HG03103 (cell line): ENCODE measurements at regions not wholly inside any gene's neighbourhood (a gene's known extent, or its start where the extent isn't known, plus 50 kb on each side); places are given as distances from the start of the nearest gene placed in this dataset.
"Not testable (repeated sequence)": the region's sequence is repeated elsewhere in the genome, so short reads cannot be mapped to it uniquely, and the experiment has no call there.

Experiments
- ATAC-seq: cut with Tn5 transposase; IDR thresholded peaks from one replicate; pipeline ENCODE4 v1.9.1; 2021; ENCODE audit warnings: low read depth; ENCODE audit not compliant: unreplicated experiment

DNA sequence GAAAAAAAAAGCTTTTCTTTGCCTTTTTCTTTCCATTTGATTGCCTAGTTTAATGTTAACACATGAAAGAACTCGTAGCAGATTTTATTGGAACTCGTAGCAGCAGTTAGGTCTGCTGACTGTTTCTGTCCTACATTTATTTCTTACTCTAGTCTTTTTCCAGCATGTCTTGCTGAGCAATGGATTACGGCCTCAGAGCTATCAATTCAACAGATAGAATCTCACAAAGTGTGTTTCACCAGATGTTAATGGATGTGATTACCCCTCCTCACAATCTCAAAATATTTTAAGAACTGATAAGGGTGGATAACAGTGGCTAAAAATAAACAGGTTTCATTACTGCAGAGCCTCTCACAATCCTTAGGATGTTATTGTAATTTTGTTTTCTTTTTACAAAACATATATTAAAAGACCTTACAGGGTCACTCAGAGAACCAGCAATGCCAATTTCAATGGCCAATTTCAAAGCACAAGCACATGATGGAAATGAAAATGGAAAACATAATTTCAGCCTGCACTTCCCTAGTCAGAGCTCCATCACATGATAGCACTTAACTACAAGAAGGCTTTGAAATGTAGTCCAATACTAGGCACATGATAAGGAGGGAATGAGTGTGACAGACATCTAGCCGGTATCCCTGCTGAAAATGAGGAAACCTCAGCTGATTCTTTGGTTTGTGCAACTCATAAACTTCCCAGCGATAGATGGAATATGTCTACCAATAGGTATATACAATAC is 838.1 kb upstream of the SEMA6D start:
- ATAC-seq, result no peak

DNA sequence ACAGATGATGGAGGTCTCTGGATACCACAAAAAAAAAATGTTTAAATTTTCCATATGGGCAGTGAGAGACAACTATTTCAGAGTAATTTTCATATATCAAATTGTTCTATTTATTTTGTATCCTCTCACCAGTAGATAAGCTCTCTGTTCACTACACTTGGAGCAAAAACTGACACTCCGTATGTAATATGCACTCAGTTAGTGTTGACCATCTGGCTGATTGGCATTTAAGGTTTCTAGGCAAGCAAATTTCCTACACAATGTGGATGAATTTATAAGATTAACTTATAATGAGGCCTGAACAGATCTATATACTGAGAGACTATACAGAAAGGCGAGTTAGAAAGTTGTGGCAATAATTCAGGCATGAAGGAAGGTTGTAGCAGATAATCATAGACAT is 836.5 kb upstream of the SEMA6D start:
- ATAC-seq, result no peak

DNA sequence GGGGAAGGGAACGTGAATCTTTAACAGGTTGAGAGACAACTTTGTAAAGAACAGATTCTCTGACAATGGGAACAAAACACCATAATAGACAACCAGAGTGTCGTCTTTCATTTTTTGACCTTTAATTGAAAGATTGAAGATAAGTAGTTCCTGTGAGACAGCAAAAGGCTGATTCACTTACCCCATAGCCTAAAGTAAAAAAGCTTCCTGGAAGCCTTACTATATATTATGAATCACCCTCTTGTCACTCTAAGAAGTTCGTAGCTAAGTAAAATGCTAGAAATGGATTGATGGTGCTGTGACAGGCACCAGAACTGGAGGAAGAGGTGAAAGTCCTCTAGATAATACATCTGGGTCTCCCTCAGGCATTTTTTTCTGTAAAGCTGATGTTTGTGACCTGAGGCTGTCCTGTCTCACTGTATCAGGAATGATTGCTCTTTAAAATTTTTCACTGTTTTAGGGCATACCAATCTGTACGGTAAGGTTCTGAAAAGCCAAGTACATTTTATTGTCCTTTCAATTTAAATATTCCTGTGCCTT is 824.6 kb upstream of the SEMA6D start:
- no peak for ATAC-seq

DNA sequence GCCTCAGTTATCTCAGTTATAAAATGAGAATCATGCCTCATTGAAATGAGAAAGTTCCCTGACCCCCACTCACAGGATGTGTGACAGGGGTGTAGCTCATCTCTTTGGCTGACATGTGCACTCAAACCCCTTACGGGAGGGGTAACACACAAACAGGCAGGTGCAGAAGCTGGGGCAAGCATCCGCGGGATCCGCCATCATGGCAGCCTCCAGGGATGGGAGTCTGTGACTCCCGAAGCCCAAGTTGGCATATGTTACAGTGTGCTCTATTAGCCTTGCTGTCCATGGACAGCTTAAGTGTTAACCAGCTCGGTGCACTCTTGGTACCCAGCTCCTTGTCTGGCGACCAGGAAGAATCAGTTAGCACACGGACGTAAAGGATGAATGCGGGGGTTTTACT is 822.7 kb upstream of the SEMA6D start:
- no peak for ATAC-seq

DNA sequence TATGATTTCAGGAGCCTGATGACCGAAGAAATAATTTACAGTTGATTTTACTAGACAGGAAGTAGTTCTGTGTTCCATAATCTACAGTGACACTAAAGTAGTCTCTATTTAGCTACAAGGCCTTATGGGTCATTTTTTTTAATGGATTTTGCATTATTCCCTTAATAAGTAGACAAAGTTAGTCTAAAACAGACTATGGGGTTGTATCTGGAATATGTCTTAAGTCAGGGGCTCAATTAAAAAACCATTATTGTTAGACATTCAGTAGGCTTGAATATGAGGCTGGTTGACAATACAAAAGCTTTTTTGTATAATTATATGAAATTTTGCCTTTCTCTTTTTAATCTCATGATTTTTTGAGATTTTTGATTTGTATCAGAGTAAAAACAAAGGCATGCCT is 820.0 kb upstream of the SEMA6D start:
- ATAC-seq, result no peak

DNA sequence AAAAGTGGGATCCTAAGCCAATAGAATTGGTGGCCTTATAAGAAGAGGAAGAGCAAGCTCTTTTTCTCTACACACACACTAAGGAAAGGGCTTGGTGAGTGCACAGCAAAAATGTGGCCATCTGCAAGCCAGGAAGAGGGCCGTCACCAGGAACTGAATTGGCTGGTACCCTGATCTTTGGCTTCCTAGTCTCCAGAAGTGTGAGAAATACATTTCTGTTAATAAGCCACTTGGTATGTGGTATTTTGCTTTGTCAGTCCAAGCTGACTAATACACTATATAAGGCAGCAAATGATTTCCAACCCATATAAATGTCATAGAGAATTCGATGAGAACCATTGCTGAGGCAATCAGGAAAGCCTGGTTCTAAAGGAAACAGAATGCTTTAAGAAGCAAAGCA is 816.3 kb upstream of the SEMA6D start:
- no peak for ATAC-seq

DNA sequence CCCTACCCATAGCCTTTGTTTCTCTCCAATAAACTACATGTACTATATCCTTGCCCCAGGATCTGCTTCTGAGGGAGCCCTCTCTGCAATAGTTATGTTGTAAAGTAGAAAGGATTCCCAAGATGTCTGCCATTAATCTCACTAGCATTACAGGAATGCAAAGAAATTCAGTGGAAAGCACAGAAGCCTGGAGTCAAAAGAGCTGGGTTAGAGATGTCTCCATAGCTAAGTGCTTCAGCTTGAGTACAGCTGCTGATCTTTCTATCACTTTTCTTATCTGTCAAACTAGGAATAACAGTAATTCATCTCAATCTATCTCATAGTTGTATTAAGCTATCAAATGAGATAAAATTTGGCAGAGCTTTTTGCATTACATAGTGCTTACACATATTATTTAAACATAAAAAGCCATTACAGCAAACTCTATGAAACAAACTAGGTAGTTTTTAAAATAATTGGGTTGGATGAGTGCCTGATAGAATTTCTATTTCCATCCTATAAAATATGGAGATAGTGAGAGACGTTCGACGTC is 799.5 kb upstream of the SEMA6D start:
- ATAC-seq, result no peak

DNA sequence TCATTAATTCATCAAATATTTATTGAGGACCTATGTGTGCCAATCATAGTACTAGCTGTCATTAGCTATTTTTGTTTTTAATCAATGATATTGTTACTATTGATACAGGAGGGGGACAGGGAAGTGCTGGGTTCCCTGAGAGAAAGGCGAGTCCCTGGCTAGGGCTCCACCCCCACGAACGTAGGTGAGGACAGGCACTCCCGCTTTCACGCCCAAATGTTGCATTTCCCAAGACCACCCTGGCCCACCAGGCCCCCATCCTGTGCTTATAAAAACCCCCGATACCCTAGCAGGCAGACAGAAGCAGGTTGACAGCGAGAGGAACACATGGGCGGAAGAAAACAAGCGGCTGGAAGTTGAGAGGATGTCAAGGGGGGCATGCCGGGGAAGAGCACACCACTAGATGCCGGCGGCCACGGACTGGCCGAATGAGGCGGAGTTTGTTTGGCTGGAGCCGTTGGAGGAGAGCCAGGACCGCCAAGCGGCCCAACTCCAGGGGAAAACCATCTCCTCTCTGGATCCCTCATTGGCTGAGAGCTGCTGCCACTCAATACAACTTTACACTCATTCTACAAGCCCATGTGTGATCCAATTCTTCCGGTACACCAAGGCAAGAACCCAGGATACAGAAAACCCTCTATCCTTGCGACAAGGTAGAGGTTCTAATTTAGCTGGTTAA is 798.7 kb upstream of the SEMA6D start:
- ATAC-seq, result no peak

DNA sequence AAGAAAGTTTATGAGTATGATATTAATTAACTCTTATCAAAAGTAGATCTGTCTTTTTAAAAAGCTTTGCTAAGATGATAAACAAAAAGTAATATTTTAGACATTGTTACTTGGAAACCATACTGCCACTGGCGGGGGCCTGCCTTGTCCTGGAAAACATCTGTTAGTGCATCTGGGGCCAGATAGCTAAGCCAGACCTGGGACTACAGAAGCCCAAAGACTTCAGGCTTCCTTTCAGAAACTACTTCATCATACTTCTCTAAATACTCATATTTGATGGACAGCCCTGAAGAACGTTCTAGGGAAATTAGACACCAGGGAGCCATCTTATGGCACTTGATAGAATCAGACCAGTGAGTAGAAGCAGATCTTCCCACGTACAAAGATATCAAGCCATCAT is 795.4 kb upstream of the SEMA6D start:
- no peak for ATAC-seq

DNA sequence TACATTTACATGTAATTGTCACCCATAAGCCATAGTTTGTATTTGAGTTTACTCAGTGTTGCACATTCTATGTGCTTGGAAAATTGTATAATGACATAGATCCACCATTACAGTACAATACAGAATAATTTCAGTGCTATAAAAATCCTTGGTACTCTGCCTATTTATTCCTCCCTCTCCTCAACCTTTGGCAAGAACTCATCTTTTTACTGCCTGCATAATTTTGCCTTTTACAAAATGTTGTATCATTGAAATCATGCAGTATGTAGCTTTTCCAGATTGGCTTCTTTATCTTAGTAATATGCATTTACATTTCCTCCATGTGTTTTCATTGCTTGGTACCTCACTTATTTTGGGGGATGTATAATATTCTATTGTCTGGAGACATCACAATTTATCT is 786.9 kb upstream of the SEMA6D start:
- ATAC-seq, result no peak

DNA sequence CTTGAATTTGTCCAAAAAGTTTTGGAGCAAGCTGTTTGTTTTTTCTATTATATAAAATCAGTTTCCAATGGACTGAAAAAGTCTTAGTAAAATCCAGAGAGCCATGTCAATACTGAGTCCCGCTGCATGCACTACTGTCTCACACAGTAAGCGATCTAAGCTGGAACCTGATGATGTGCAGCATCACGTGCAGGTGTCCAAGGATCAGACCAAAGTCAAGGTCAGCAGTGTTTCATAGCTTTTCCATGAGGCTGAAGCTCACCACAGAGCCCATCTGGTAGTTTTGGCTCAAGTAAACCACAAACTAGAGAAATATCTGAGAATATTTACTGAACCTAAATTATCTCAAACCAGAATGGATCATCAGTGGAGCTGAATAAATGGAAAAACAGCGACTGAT is 784.0 kb upstream of the SEMA6D start:
- ATAC-seq, result no peak

DNA sequence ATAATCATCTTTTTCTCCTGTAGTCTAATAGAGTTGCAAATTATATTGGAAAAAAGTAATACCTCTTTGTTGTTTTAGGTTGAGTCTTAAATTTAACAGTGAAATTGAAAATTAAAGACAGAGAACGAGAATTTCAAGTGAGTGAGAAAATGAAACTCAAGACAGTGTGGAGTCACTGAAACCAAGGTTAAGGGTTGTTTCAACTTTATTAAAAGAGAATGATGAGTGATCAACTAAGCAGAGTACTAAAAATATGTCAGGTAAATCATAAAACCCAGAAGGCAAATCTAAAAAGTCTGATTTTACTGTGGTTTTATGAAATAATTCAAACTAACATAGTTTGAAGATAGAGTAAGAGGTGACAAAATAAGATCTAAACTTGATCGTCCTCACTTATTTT is 782.5 kb upstream of the SEMA6D start:
- ATAC-seq, result no peak

DNA sequence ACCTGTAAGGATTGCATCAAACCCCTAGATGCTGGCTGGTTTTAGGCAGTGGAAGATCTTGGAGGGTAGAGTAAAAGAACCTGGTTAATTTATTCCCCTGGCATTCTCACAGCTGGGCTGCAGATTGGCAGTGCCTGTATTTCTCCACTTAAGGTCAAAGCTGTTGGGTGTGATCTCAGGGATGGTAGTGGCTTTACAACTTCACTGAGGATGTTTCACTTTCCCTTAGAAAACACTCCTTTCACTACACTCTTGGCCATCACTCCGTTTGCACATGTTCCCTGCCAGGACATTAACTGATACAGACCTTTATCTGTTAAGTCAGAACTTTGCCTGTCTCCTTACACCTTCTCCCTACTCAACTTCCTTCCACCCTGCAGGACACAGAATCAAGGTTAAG is 779.1 kb upstream of the SEMA6D start:
- no peak for ATAC-seq

DNA sequence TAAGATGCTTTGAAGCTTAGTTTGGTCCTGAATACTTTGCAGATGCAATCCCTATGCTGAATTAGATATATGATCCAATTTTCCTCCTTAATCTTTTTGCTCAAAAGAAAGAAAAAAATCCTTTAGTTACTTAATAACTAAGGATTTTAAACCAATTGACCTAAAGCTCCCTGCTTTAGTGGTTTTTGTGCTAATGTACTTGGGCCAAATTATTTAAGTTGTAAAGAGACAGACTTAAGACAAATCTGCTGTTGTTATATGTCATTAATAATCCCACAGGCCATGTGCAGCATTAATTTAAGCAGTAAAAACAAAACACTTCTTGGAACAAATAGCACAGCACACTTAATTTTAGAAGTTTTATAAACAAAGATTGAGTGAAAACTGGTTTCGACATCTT is 776.1 kb upstream of the SEMA6D start:
- ATAC-seq, result no peak

DNA sequence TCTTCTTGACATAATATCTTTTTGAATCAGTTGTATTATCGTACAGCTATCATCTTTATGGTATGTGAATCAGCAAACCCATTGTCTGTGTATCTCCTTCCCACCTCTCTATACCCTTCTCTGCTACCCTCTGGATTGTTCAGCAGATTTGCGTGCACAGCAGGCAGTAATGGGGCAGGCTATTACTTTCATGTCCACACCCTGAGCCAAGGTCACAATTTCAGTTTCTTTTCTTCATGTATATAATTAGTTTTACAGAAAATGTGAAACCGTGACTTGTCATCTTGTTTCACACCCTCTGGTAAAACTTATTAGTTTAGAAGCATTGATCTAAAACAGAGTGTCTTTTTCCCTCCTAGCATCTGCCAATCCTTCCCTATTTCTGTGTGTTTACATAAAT is 770.4 kb upstream of the SEMA6D start:
- ATAC-seq, result no peak

DNA sequence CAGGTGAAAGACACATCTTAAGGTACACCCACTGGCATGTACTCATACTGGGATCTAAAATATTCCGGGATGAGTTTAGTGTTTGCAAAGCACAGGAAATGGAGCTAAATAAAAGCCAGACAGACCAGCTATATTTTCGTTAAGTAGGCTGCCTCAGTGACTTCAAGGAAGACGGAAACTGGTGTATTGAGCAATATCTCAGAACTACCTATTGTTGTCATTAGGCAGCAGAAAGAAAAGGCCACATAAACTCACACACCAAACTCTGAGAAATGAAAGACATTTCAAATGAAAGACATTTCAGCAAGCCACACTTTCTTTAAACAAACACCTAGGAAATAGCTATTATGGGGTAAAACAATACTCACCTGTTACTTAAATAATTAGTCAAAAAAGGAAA is 761.7 kb upstream of the SEMA6D start:
- no peak for ATAC-seq

DNA sequence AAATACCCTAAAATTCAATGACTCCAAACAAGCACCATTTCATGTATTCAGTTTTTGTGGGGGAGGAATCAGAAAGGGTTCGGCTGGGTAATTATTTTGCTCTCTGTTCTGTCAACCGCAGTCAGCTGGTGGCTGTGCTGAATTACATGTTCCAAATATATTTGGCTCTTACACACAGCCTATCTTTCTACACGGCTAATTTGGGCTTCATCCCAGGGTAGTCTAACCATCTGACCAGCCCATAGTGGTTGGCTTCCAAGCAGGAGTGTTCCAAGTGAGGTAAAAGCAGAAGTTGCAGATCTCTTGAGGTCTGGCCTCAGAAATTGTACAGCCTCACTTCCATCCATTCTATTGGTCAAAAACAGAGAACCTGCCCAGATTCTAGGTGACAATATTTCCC is 760.8 kb upstream of the SEMA6D start:
- ATAC-seq, result no peak

DNA sequence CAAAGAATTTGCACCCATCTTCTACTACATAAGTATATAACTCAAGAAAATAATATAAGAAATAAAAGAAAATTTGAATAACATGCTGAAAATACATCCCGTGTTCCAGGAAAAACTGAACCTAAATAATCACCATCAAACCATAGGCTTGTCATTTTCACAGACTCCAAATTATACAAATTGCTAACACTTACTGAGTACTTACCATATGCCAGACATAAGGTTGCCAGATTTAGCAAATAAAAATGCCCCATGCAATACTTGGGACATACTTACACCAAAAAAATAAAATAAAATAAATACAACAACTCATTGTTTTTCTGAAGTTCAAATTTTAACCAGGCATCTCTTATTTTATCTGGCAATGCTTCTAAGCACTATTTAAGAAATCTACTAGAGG is 760.4 kb upstream of the SEMA6D start:
- no peak for ATAC-seq

DNA sequence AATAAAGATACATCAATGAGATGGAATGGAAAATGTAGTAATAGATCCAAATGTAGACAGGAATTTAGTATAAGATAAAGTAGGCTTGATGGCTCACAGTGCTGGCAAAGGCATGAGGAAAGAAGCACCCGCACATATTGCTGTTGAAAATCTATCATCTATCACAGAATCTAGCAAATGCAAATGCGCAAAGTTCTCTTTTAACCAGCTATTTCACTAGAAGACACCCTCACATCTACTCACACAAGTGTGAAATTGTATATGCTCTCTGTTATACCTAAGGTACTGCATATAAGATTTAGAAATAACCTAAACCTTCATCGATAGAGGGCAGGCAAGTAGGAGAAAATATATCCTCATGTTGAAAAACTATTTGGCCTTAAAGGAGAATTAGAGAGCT is 756.7 kb upstream of the SEMA6D start:
- ATAC-seq, result no peak

DNA sequence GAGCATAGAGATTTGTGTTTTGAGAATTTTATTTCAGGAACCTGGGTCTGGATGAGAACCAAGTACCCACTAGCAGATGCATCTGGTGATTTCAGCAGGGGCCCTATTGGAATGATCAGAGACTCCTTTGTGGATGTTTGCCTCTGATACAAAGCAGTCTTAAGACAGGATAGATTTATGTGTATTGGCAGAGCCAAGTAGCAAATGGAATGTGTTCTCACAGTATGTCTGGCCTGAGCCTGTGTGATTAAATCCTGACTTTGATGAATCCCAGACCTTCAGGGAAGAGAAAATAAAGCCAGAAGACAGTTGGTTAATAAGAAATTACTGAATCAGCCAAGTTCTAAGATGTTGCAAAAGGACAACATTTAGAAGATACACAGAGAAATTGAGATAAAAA is 755.5 kb upstream of the SEMA6D start:
- ATAC-seq, result no peak

DNA sequence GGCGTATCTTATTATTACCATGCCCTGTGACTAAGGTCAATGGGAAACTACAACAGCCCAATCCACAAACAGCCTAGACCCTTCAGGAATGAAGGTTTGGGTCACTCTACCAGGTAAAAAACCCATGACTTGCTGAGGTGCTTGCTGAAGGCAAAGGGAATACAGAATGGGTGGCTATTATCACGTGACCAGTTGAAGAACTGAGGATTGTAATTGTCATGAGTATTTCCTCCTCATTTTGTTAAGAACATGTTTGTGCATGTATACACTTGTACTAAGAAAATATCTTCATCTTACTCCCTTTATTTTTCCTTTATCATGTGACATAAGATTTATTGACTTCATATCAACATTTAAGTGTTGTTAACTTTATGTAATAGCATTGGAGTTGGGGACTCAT is 729.2 kb upstream of the SEMA6D start:
- not testable (repeated sequence) for ATAC-seq

DNA sequence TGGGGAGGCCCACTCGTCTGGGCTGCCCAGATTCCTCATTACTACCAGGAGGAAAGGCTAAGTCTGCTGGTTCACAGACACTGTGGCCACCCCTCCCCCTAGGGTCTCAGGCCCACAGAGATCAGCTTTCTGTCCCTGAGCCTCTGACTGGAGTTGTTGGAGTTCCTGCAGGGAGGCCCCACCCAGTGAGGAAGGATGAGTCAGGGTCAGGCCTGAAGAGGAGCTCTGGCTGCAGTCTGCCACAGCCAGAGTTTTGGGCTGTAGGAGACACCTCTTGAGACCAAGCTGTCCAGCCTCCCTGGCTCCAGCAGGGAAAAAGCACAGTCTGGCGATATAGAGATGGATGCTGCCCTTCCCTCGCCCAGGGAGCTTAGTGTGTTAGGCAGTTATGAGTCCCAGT is 720.9 kb upstream of the SEMA6D start:
- ATAC-seq, result no peak
